Chondrocyte (in vitro differentiated cells): ENCODE measurements at regions not wholly inside any gene's neighbourhood (a gene's known extent, or its start where the extent isn't known, plus 50 kb on each side); places are given as distances from the start of the nearest gene placed in this dataset.
"Not testable (repeated sequence)": the region's sequence is repeated elsewhere in the genome, so short reads cannot be mapped to it uniquely, and the experiment has no call there.

Experiments
- DNase-seq: peaks from one replicate; pipeline ENCODE4 v3.0.0; 2021; ENCODE audit warnings: mixed read lengths, low spot score
- H3K27ac Mint-ChIP-seq: one replicate; pipeline ENCODE4 v1.8.0; 2021; ENCODE audit warnings: mild to moderate bottlenecking, moderate library complexity, mixed read lengths; ENCODE audit not compliant: unreplicated experiment
- H3K27me3 Mint-ChIP-seq: 2 replicates; pipeline ENCODE4 v1.8.0; 2021; ENCODE audit warnings: low read depth, mixed read lengths
- H3K36me3 Mint-ChIP-seq: 2 replicates; pipeline ENCODE4 v1.8.0; 2021; ENCODE audit warnings: low read depth, mixed read lengths
- H3K4me1 Mint-ChIP-seq: 2 replicates; pipeline ENCODE4 v1.8.0; 2021; ENCODE audit warnings: low read depth, mild to moderate bottlenecking, mixed read lengths
- H3K4me3 Mint-ChIP-seq: one replicate; pipeline ENCODE4 v1.8.0; 2021; ENCODE audit warnings: mild to moderate bottlenecking, moderate library complexity, mixed read lengths; ENCODE audit not compliant: unreplicated experiment
- H3K9me3 Mint-ChIP-seq: 2 replicates; pipeline ENCODE4 v1.8.0; 2021; ENCODE audit warnings: low read depth, mixed read lengths

- H3K4me3 Mint-ChIP-seq, H3K36me3 Mint-ChIP-seq, H3K27me3 Mint-ChIP-seq, DNase-seq, H3K4me1 Mint-ChIP-seq, H3K9me3 Mint-ChIP-seq, H3K27ac Mint-ChIP-seq: not testable (repeated sequence)
Observed at GRCh38 chr13:111696121-111696520, 370.8 kb upstream of the SOX1 start.

GRCh38 chr13:111702059-111702458 is 364.9 kb upstream of the SOX1 start:
- not testable (repeated sequence) for H3K9me3 Mint-ChIP-seq, H3K27me3 Mint-ChIP-seq, DNase-seq, H3K36me3 Mint-ChIP-seq, H3K4me1 Mint-ChIP-seq, H3K4me3 Mint-ChIP-seq, H3K27ac Mint-ChIP-seq
